Endodermal cell (in vitro differentiated cells): ENCODE measurements at regions not wholly inside any gene's neighbourhood (a gene's known extent, or its start where the extent isn't known, plus 50 kb on each side); places are given as distances from the start of the nearest gene placed in this dataset.

Experiments used
- DNase-seq: peaks from one replicate; pipeline ENCODE4 v3.0.0-alpha.2; 2017
- H3K27ac ChIP-seq: 2 replicates; pipeline ENCODE4 v1.5.1; 2013; ENCODE audit warnings: mild to moderate bottlenecking, low read depth, low read length, moderate library complexity
- H3K27me3 ChIP-seq: 2 replicates; pipeline ENCODE4 v1.6.1; 2013; ENCODE audit warnings: mild to moderate bottlenecking, low read length, moderate library complexity; ENCODE audit not compliant: insufficient read depth, control insufficient read depth, poor library complexity, severe bottlenecking
- H3K36me3 ChIP-seq: 2 replicates; pipeline ENCODE4 v1.7.0; 2013; ENCODE audit warnings: mild to moderate bottlenecking, low read length, moderate library complexity; ENCODE audit not compliant: control insufficient read depth, insufficient read depth
- H3K4me1 ChIP-seq: one replicate; pipeline ENCODE4 v1.7.0; 2013; ENCODE audit warnings: low read length; ENCODE audit not compliant: control insufficient read depth, insufficient read depth
- H3K4me3 ChIP-seq: 2 replicates; pipeline ENCODE4 v1.5.1; 2013; ENCODE audit warnings: mild to moderate bottlenecking, low read length, moderate library complexity
- H3K9ac ChIP-seq: 2 replicates; pipeline ENCODE4 v1.6.1; 2013; ENCODE audit warnings: mild to moderate bottlenecking, low read length, moderate library complexity; ENCODE audit not compliant: poor library complexity, severe bottlenecking; ENCODE audit errors: extremely low read depth
- H3K9me3 ChIP-seq: 2 replicates; pipeline ENCODE4 v1.6.1; 2013; ENCODE audit warnings: mild to moderate bottlenecking, low read length, moderate library complexity; ENCODE audit not compliant: control insufficient read depth
- H3K27ac Mint-ChIP-seq: 2 replicates; pipeline ENCODE4 v1.8.0; 2020; ENCODE audit warnings: mixed read lengths
- H3K27me3 Mint-ChIP-seq: 2 replicates; pipeline ENCODE4 v1.8.0; 2021; ENCODE audit warnings: mild to moderate bottlenecking, mixed read lengths; ENCODE audit not compliant: insufficient read depth
- H3K36me3 Mint-ChIP-seq: 2 replicates; pipeline ENCODE4 v1.8.0; 2020; ENCODE audit warnings: low read depth, mixed read lengths
- H3K4me1 Mint-ChIP-seq: 2 replicates; pipeline ENCODE4 v1.8.0; 2020; ENCODE audit warnings: mixed read lengths
- H3K4me3 Mint-ChIP-seq: 2 replicates; pipeline ENCODE4 v1.8.0; 2020; ENCODE audit warnings: mild to moderate bottlenecking, moderate library complexity, mixed read lengths
- H3K9me3 Mint-ChIP-seq: 2 replicates; pipeline ENCODE4 v1.8.0; 2020; ENCODE audit warnings: mild to moderate bottlenecking, mixed read lengths
- WGBS, 2 experiments: methylation state at CpG; one replicate each; pipeline versions ENCODE4 v1.1.5 to v1.1.7; 2013; ENCODE audit warnings: missing lambda C conversion rate in 2 of 2, mixed read lengths in 1 of 2; ENCODE audit not compliant: insufficient coverage in 1 of 2, insufficient read length in 1 of 2; 5-methylcytosine and 5-hydroxymethylcytosine counted together
- TF ChIP-seq, protein P1 (sequence below): fragments of 200-600 bp; sonication (generic); conservative IDR thresholded peaks from 2 replicates; pipeline ENCODE4 v1.5.0; 2021; ENCODE audit warnings: antibody characterized with exemption, mild to moderate bottlenecking

DNA sequence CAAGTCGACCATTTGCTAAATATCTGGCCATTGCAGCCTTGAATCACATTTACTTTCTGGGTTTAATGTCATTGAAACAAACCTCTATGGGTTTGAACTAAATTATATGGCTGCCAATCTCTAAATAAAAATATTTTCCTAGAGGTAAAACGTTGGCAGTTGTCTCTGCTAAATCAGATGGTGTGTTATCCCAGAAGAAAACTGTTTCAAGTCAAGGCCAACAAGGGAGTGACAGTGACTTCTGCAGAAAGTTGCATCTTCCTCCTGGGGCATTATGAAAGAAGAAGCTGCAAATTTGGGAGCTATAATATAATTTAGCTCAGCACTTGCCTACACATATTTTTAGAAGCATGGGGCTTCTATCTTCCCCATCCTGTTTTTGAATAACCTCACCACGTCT lies 116.2 kb downstream of the TTC8 start:
- no peaks in the 10 kb centered on the region for H3K4me1 ChIP-seq
- Mint-ChIP-seq H3K4me1 (no peaks in the 10 kb centered on the region), H3K27me3 (peaks cover 15% of the 10 kb centered on the region), H3K27ac (no peak overlapping the region), H3K4me3 (no peak overlapping the region), H3K36me3 (no peaks in the 10 kb centered on the region), H3K9me3 (no peaks in the 10 kb centered on the region)
- WGBS, 2 experiments, result 60 to 78% methylated on average over 1 to 3 of the region's 3 CpGs
- H3K4me3 ChIP-seq, result no peak overlapping the region
- no peak overlapping the region for H3K27ac ChIP-seq
- no peaks in the 10 kb centered on the region for H3K36me3 ChIP-seq
- DNase-seq, result no peak
- no peaks in the 10 kb centered on the region for H3K27me3 ChIP-seq
- no peak overlapping the region for H3K9ac ChIP-seq
- TF ChIP-seq, protein P1, sequence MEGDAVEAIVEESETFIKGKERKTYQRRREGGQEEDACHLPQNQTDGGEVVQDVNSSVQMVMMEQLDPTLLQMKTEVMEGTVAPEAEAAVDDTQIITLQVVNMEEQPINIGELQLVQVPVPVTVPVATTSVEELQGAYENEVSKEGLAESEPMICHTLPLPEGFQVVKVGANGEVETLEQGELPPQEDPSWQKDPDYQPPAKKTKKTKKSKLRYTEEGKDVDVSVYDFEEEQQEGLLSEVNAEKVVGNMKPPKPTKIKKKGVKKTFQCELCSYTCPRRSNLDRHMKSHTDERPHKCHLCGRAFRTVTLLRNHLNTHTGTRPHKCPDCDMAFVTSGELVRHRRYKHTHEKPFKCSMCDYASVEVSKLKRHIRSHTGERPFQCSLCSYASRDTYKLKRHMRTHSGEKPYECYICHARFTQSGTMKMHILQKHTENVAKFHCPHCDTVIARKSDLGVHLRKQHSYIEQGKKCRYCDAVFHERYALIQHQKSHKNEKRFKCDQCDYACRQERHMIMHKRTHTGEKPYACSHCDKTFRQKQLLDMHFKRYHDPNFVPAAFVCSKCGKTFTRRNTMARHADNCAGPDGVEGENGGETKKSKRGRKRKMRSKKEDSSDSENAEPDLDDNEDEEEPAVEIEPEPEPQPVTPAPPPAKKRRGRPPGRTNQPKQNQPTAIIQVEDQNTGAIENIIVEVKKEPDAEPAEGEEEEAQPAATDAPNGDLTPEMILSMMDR, result no peak
- no peaks in the 10 kb centered on the region for H3K9me3 ChIP-seq

DNA sequence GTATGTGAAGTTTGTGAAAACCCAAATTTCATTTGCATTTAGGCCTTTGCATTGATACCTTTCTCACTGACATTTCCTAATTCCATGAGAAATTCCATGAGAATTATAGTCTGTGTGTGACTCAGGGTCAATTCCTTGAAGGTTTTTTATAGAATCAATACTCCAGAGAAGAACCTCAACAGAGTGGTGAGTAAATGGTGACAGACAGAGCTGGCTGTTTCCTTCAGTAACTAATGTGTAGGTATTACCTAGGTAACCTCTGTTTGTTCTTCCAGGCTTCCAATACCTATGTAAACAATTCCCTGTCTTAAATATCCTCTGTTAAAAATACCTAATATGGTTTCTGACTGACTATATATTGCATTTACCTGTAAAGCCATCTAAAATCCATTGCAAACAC lies 117.0 kb downstream of the TTC8 start:
- Mint-ChIP-seq H3K4me3 (no peak overlapping the region), H3K4me1 (no peaks in the 10 kb centered on the region), H3K9me3 (no peaks in the 10 kb centered on the region), H3K27me3 (peaks cover 20% of the 10 kb centered on the region), H3K27ac (no peak overlapping the region), H3K36me3 (no peaks in the 10 kb centered on the region)
- no peaks in the 10 kb centered on the region for H3K4me1 ChIP-seq
- no peaks in the 10 kb centered on the region for H3K9me3 ChIP-seq
- H3K27me3 ChIP-seq, result no peaks in the 10 kb centered on the region
- H3K9ac ChIP-seq, result no peak overlapping the region
- H3K27ac ChIP-seq, result no peak overlapping the region
- TF ChIP-seq, protein P1, result no peak
- no peak overlapping the region for H3K4me3 ChIP-seq
- no peak for DNase-seq
- H3K36me3 ChIP-seq, result no peaks in the 10 kb centered on the region

- TF ChIP-seq, protein P1, result no peak
- no peaks in the 10 kb centered on the region for H3K27me3 ChIP-seq
Measured at GRCh38 chr14:88947646-88948598, 123.5 kb downstream of the TTC8 start.

More at GRCh38 chr14:88947646-88948598, 123.5 kb downstream of the TTC8 start:
- no peak overlapping the region for H3K27ac ChIP-seq
- H3K4me1 ChIP-seq, result no peaks in the 10 kb centered on the region
- H3K36me3 ChIP-seq, result no peaks in the 10 kb centered on the region
- 92 to 94% methylated on average over 5 to 7 of the region's 7 CpGs for WGBS, 2 experiments
- Mint-ChIP-seq H3K36me3 (peaks cover 4% of the 10 kb centered on the region), H3K27me3 (peaks cover 37% of the 10 kb centered on the region), H3K4me3 (no peak overlapping the region), H3K4me1 (no peaks in the 10 kb centered on the region), H3K27ac (no peak overlapping the region), H3K9me3 (peaks cover 23% of the 10 kb centered on the region)
- H3K4me3 ChIP-seq, result no peak overlapping the region
- H3K9ac ChIP-seq, result no peak overlapping the region
- DNase-seq, result no peak
- peaks cover 20% of the 10 kb centered on the region for H3K9me3 ChIP-seq
